Neural crest cell (in vitro differentiated cells): ENCODE measurements at regions not wholly inside any gene's neighbourhood (a gene's known extent, or its start where the extent isn't known, plus 50 kb on each side); places are given as distances from the start of the nearest gene placed in this dataset.

Experiments used
- DNase-seq: peaks from one replicate; pipeline ENCODE4 v3.0.0; 2021; ENCODE audit warnings: low read depth, mixed read lengths, low spot score
- H3K27ac Mint-ChIP-seq: one replicate; pipeline ENCODE4 v1.8.0; 2021; ENCODE audit warnings: mild to moderate bottlenecking, mixed read lengths; ENCODE audit not compliant: unreplicated experiment
- H3K27me3 Mint-ChIP-seq: 2 replicates; pipeline ENCODE4 v1.8.0; 2021; ENCODE audit warnings: low read depth, mild to moderate bottlenecking, mixed read lengths
- H3K36me3 Mint-ChIP-seq: 2 replicates; pipeline ENCODE4 v1.8.0; 2021; ENCODE audit warnings: low read depth, mild to moderate bottlenecking, mixed read lengths
- H3K4me1 Mint-ChIP-seq: 2 replicates; pipeline ENCODE4 v1.8.0; 2021; ENCODE audit warnings: mixed read lengths
- H3K4me3 Mint-ChIP-seq: one replicate; pipeline ENCODE4 v1.8.0; 2021; ENCODE audit warnings: mild to moderate bottlenecking, mixed read lengths
- H3K9me3 Mint-ChIP-seq: 2 replicates; pipeline ENCODE4 v1.8.0; 2021; ENCODE audit warnings: mixed read lengths
- CTCF ChIP-seq: fragments of 200-600 bp; sonication (generic); conservative IDR thresholded peaks from 2 replicates; pipeline ENCODE4 v1.5.0; 2021; ENCODE audit warnings: antibody characterized with exemption, mild to moderate bottlenecking

- no peak overlapping the region for H3K27ac Mint-ChIP-seq
- H3K4me3 Mint-ChIP-seq: no peak overlapping the region
- H3K4me1 Mint-ChIP-seq: no peaks in the 10 kb centered on the region
- no peaks in the 10 kb centered on the region for H3K9me3 Mint-ChIP-seq
- no peaks in the 10 kb centered on the region for H3K36me3 Mint-ChIP-seq
- DNase-seq: no peak
- no peaks in the 10 kb centered on the region for H3K27me3 Mint-ChIP-seq
- no peak for TF ChIP-seq CTCF
Observed at GRCh38 chr14:80381807-80382363, 170.6 kb upstream of the DIO2 start.

GRCh38 chr14:80379035-80379434 lies 167.7 kb upstream of the DIO2 start:
- Mint-ChIP-seq H3K27ac (no peak overlapping the region), H3K36me3 (no peaks in the 10 kb centered on the region), H3K9me3 (no peaks in the 10 kb centered on the region), H3K27me3 (no peaks in the 10 kb centered on the region), H3K4me3 (no peak overlapping the region), H3K4me1 (no peaks in the 10 kb centered on the region)
- DNase-seq: no peak
- no peak for TF ChIP-seq CTCF

GRCh38 chr14:80378084-80378690 lies 166.9 kb upstream of the DIO2 start:
- Mint-ChIP-seq H3K27ac (no peak overlapping the region), H3K4me1 (no peaks in the 10 kb centered on the region), H3K4me3 (no peak overlapping the region), H3K27me3 (no peaks in the 10 kb centered on the region), H3K36me3 (no peaks in the 10 kb centered on the region), H3K9me3 (no peaks in the 10 kb centered on the region)
- TF ChIP-seq CTCF: no peak
- DNase-seq: no peak

GRCh38 chr14:80364816-80365215 lies 153.5 kb upstream of the DIO2 start:
- Mint-ChIP-seq H3K27ac (no peak overlapping the region), H3K36me3 (no peaks in the 10 kb centered on the region), H3K9me3 (peaks cover 2% of the 10 kb centered on the region), H3K4me3 (no peak overlapping the region), H3K27me3 (no peaks in the 10 kb centered on the region), H3K4me1 (no peaks in the 10 kb centered on the region)
- no peak for DNase-seq
- no peak for TF ChIP-seq CTCF

- no peak for DNase-seq
- peaks cover 2% of the 10 kb centered on the region for H3K9me3 Mint-ChIP-seq
- H3K27ac Mint-ChIP-seq: no peak overlapping the region
- H3K36me3 Mint-ChIP-seq: no peaks in the 10 kb centered on the region
- TF ChIP-seq CTCF: peak; percentile 57
- H3K27me3 Mint-ChIP-seq: no peaks in the 10 kb centered on the region
- no peak overlapping the region for H3K4me3 Mint-ChIP-seq
- no peaks in the 10 kb centered on the region for H3K4me1 Mint-ChIP-seq
Observed at GRCh38 chr14:80364274-80364673, 153.0 kb upstream of the DIO2 start.
